Dermis blood vessel endothelial cell (primary cell): ENCODE measurements at regions not wholly inside any gene's neighbourhood (a gene's known extent, or its start where the extent isn't known, plus 50 kb on each side); places are given as distances from the start of the nearest gene placed in this dataset.
A peak's percentile ranks its signal among the peaks of the same experiment; 100 is the strongest.
"Not testable (repeated sequence)": the region's sequence is repeated elsewhere in the genome, so short reads cannot be mapped to it uniquely, and the experiment has no call there.

Experiments used
- DNase-seq: peaks from one replicate; pipeline ENCODE4 v3.0.0; 2010

GRCh38 chr15:96123028-96123400, 207.5 kb upstream of the NR2F2 start:
- DNase-seq, result no peak

DNA sequence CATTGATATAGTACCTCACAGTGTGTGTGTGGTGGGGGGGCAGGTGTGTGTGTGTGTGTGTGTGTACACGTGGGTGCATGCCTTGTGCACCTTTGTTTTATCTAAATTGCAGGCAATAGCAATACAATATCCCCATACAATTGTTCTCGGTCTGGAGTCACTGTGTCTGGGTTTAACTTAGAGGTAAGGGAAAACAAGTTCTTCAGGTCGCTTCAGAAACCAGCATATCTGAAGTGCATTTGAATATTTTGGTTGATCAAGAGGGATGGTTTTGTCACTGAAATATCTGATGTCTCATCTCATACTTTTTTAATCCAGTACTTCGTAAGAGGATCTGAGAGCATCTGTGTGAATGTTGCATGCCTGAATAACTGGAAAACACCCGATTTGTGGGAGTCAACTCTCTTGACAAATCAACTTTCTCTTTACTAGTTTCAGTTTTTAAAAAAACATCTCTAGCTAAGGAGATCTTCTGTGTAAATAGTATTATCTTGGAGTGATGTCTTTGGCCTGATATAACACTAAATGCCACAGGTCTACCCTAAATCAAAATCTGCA, 206.8 kb upstream of the NR2F2 start:
- no peak for DNase-seq

DNA sequence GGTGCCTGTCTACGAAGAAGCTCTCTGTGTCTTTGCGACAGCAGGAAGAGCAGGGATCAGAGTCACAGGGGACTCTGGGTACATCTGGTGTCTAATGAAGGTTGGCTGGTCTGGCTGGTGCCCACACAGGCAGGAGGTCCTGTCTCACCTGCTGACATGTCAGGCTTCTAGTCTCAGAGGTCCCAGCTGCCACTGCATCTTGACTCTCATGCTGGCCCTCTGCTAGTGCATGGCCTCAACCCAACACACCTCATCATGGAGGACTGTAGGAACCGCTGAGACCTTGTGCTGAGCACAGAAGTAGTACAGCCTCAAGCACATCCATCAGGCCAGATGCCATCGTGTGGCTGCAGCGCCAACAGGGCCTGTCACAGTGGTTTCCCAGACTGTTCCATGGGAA, 206.1 kb upstream of the NR2F2 start:
- no peak for DNase-seq

GRCh38 chr15:96125721-96126415, 204.6 kb upstream of the NR2F2 start:
- DNase-seq, result no peak

DNA sequence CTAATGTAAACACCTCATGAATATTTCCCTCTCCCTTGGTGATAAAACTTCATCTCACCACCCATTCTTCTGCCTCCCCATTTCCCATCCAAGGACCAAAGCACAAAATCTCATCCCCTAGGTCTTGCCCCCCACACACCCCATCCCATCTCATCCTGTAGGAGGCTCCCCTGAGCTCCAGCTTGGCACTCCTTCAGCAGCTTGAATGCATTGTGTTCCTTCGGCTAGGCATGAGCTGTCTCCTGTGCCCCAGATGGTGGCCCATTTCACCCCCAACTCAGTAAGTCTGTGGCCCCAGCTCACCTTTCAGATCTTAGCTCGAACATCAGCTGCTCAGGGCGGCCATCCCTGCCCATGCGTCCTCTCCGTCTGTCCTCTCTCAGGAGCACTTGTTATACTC, 203.6 kb upstream of the NR2F2 start:
- no peak for DNase-seq

DNA sequence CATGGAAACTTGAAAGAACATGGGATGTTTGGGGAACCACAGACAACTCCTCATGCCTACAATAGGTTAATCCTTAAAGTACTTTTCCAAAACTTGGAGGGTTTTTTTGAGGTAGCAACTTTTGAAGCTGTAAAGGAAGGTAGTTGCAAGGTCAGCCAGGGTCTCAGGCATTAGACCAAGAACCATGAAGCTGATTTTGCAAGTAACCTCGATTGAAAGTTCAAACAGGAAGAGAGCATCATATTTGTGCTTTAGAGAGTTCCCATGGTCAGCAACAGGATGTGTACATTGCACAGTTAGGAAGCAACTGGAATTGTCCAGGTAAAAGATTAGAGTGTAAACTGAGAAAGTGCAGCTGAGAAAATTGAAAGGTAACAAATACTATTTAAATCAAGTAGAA, 199.8 kb upstream of the NR2F2 start:
- DNase-seq, result peak; percentile 19

DNA sequence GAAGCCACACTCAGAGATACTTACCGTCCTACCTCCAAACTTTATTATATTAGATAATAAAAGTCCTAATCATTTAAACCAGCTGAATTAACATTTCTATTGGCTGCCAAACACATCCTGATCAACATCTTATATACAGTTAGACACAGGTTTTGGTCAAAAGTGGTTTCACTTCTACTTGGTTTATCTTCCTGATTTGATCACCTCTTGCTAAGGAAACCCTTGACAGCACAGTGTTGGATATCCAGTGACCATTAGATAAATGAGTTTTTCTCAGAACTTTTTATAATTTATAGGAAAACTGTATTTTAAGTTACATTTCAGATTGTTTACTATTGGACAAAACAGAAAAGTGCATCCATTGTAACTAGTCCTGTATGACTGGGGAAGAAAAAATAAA, 198.4 kb upstream of the NR2F2 start:
- no peak for DNase-seq

GRCh38 chr15:96135166-96136093, 195.1 kb upstream of the NR2F2 start:
- DNase-seq, result no peak

GRCh38 chr15:96138985-96139384, 191.5 kb upstream of the NR2F2 start:
- no peak for DNase-seq

GRCh38 chr15:96142498-96142897, 188.0 kb upstream of the NR2F2 start:
- no peak for DNase-seq

GRCh38 chr15:96144734-96145133, 185.8 kb upstream of the NR2F2 start:
- DNase-seq, result no peak

- DNase-seq, result no peak
Measured at GRCh38 chr15:96146726-96147125, 183.8 kb upstream of the NR2F2 start.

- DNase-seq, result no peak
Measured at GRCh38 chr15:96147267-96147666, 183.2 kb upstream of the NR2F2 start.

- no peak for DNase-seq
Measured at GRCh38 chr15:96150254-96150653, 180.2 kb upstream of the NR2F2 start.

- not testable (repeated sequence) for DNase-seq
Measured at GRCh38 chr15:96151749-96152148, 178.8 kb upstream of the NR2F2 start.

GRCh38 chr15:96153929-96154328, 176.6 kb upstream of the NR2F2 start:
- DNase-seq, result no peak

DNA sequence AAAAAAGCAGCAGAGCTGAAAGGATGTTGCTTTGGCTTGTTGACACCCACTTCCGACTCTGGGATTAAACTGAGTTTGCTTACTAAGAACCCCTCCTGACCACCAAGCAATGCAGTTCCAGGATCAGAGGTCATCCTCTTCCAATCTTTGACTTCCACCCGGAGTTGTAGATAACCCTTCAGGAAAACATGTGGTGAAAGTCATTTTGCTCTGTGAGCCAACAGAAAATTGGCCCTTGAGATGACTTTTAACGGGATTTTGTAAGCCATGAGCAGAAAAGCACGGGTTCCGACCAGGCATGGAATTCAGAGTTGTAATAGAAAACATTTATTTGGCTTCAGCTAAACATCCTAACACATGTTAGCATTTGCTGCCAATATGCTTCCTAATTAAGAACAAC, 171.6 kb upstream of the NR2F2 start:
- peak; percentile 91 for DNase-seq

DNA sequence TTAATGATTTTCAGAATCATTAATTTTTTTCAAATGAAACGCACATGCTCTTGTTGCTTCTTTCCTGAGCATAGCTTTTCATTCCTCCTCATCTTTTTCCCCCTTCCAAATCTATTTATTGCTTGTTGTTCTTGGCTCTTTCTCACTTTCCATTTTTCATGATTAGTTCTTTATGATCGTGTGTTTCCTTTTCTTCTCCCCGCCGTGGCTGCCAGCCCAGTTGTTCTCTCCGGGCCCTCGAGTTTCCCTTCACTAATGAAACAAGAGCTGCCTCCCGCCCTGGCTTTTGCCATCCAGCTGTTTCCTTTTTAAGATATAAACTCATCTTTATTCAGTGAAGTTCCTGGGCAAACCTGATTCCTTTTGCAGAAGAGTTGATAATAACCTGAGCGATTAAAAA, 170.2 kb upstream of the NR2F2 start:
- peak; percentile 87 for DNase-seq

- peak; percentile 27 for DNase-seq
Measured at GRCh38 chr15:96160800-96161199, 169.7 kb upstream of the NR2F2 start.

GRCh38 chr15:96162322-96162721, 168.2 kb upstream of the NR2F2 start:
- DNase-seq, result peak; percentile 13

- no peak for DNase-seq
Measured at GRCh38 chr15:96165081-96165480, 165.4 kb upstream of the NR2F2 start.

- peak; percentile 4 for DNase-seq
Measured at GRCh38 chr15:96165775-96166174, 164.7 kb upstream of the NR2F2 start.
